ENCODE measurements at regions not wholly inside any gene's neighbourhood (a gene's known extent, or its start where the extent isn't known, plus 50 kb on each side); places are given as distances from the start of the nearest gene placed in this dataset.
"Not testable (repeated sequence)": the region's sequence is repeated elsewhere in the genome, so short reads cannot be mapped to it uniquely, and the experiment has no call there.

DNA sequence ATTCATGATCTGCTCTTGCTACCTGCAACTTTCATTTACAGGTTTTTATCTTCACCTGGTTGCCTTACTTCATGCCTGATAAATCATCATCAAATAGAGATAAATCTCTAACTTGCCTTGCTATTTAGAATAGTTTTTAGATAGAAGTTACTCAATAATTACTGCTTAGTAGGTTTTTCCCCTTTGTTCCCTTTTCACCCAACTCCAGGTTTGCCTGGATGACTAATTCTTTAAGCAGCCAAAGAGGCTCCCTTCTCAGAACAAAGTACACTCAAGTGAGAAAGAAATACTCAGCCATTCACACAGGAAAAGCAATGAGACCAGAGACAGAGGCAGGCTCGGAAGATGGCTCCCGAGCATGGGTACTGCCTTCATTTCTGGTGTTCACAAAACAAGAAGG lies 268.1 kb upstream of the CRBN start:
- peak; percentile 1 for DNase-seq (ENCODE audit: low read depth)

DNA sequence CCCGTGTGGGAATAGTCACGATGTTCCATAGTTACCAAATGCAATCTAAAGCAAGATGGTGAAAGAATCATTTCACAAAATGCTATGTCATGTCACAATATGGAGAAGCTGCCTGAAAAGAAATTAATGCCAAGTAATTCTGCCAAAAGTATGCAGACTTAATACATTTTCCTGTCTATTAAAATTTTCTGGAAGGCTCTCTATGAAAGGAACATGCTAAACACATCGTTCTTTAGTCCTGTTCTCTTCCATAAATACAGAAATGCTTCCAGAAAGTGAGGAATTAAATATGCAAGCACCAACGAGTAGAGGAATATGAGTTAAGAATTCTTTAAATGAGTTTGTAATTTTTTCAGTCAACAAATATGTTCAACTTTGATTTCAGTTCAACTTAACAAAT lies 266.8 kb upstream of the CRBN start:
- DNase-seq (ENCODE audit: low read depth) = no peak

DNA sequence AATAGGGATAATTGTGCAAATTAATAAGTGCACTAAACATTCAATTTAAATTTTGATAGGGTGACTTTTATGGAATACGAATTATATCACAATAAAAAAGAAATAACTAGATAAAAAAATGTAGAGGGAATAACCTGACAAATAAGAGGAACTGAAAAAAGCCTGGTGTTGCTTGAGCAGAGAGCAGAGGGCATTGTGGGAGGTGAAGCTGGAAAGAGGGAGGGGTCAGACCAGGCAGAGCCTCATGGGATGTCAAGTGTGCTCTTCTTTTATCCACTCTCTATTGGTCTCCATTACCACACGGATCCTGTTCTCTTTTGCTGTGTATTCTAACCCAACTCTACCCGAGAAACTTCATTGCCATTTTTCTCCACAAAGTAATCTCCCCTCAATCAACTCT lies 264.0 kb upstream of the CRBN start:
- DNase-seq (ENCODE audit: low read depth) = no peak

DNA sequence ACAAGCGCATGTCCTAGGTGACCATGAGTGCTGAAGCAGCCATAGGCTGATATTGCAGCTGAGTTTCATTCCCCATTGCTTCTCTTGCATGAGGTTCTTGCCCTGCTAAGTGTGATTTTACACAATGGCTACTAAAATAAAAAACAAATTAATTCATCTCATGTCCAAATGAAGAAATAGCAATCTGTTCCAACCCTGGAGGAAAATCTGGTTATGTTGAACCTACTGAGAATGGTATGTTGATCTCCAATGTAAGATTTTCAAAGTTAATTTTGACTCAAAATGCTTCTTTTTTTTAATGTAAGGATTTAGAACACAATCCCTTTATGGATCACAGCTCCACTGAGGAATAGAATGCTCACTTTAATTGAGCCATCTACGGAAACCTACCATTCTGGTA lies 254.2 kb upstream of the CRBN start:
- DNase-seq (ENCODE audit: low read depth) = no peak

DNA sequence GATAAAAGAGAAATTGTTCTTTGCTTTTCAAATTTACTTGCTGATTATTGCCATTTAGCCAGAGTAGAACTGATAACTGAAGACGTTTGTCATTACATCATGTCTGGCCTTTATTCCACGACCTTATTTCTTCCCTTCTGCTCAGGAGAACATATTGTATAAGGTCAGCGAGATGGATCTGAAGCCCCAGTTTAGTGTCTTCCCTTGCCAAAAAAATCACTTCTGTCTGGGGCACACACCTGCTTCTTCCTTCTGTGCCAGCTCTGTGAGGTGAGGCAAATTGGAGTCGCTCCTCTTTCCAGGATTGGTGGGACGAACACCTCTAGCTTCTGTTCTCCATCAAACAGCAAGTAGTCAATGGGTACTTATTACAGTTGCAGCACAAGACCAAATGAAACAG lies 250.3 kb upstream of the CRBN start:
- DNase-seq (ENCODE audit: low read depth) = no peak

DNA sequence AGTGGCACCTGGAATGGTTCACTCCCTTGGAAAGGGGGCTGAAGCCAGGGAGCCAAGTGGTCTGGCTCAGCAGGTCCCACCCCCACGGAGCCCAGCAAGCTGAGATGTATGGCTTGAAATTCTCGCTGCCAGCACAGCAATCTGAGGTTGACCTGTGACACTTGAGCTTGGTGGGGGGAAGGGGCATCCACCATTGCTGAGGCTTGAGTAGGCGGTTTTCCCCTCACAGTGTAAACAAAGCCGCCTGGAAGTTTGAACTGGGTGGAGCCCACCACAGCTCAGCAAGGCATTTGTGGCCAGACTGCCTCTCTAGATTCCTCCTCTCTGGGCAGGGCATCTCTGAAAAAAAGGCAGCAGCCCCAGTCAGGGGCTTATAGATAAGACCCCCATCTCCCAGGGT lies 228.2 kb upstream of the CRBN start:
- not testable (repeated sequence) for DNase-seq (ENCODE audit: low read depth)

DNA sequence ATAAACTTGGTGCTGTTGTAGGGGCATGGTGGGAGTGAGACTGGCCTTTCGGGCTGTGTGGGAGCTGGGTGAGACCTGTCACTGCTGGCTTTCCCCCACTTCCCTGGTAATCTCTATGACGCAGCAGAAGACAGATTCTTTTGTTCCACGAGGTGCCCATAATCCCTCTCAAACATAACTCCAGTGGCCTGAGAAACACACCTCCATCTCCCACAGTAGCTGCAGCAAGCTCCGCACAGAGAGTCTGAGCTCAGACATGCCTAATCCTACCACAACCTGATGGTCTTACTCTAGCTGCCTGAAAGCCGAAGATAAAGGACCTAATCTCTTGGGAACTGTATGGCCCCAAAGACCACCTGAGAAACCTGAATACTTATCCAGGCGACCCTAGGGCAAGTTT lies 225.6 kb upstream of the CRBN start:
- DNase-seq (ENCODE audit: low read depth) = no peak

DNA sequence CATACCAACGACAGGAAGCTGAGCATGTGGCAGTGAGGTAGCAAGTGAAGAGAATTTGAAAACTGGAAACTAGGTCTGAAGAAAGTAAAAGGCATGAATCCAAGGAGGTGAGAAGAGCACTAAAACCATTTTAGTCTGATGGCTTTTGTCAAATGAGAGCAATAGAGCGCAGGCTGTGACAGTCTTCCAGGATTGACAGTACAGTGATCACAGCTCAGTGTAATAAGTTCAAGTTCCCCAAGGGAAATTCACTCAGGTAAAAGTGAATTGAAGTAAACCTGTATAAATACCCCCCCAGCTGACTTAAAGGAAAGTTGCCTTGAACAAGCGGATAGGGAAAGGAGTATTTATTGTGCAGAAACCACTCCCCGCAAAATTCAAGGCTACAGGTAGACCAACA lies 224.2 kb upstream of the CRBN start:
- DNase-seq (ENCODE audit: low read depth) = no peak

DNA sequence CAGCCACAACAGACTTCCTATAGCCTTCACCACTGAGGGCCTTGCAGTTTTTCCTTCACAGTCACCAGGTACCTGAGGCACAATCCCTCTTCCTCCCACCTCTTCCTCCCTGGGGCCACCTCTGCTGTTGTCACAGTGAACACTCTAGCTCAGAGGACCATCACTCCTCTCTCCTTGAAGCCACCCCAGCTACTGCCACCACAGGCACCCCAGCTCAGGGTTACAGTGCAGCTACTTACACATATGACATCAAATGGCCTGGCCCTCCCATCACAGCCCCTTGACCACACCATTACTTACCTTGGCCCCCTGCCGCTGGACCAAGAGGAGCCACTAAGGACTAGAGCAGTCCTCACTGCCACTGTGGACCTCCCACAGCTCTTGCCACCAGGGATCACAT lies 213.5 kb upstream of the CRBN start:
- no peak for DNase-seq (ENCODE audit: low read depth)

DNA sequence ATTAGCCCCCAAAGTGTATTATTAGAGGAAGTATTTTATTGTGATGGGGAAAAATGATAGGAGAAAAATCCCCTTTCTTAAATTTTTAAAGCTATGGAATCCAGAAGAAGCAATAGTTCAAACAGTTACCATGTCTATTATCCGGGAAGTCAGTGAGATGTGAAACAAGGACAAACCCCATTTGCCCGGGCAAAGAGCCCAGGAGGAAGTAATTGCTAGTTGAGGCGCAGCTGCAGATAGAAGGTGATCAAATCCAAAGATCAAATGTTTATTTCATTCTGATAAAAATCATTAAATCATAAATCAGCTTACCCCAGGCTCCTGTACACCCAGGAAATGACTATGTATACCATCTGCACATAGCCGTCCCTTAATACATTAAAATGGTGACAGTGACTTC lies 204.0 kb upstream of the CRBN start:
- no peak for DNase-seq (ENCODE audit: low read depth)

DNA sequence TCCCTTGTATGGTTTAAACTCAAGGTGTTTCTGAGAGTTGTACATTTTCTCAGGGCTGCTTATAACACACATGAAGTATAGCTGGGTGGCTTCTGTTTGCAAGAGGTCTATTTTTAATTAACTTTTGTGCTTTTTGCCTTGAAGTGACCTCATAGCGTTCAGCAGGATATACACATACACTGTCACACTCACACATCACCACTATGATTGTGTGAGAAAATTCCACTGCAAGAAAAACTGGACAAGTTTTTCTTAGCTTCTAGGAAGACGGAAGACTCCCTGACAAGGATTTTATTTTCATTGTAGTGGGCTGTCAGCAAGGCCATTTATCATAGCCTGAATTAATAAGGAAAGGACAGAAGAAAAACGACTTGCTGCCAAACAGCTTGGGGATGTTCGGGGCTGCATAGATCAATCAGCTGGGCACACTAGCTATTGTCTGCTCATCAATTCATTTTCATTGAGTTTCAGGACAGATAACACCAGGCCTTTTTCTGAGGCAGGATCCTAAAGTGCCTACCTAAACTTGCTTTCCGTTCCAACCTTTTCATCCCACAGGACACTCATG lies 192.8 kb upstream of the CRBN start:
- DNase-seq (ENCODE audit: low read depth) = no peak

DNA sequence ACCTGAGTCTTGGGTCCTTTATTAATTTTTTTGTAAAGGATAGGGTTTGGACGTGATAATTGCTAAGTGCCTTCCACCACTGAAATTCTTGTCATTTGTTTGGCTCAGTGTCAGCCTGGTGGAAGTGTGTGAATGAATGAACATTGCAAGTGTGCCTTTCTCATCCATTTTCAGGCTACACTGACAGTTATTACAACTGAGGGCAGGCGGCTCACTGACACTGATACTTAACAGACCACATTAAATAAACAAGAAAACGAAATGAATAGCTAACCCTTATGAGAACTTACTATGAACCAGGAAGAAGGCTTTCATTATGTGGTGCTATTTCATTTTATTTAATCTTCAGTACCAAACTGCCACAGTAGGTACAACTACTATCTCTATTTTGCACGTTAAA lies 188.8 kb upstream of the CRBN start:
- DNase-seq (ENCODE audit: low read depth) = no peak

DNA sequence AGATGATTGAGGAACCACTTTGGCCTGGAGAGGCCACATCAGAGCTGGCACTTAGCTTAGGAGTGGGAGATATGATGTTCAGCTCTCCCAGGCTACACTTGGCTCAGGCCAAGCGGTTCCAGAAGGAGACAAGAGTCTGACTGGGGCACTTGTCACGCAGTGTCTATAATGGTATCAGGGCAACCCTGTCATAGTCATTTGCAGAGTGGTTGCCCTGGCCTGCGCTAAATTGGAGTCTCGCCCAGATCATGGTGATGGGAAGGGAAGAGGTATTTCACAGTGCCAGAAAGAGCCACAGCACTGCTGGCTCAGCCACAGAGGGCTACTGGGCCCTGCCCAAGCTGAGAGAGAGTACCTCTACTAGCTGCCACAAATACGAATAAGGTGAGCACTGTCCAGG lies 186.9 kb upstream of the CRBN start:
- DNase-seq (ENCODE audit: low read depth) = no peak

DNA sequence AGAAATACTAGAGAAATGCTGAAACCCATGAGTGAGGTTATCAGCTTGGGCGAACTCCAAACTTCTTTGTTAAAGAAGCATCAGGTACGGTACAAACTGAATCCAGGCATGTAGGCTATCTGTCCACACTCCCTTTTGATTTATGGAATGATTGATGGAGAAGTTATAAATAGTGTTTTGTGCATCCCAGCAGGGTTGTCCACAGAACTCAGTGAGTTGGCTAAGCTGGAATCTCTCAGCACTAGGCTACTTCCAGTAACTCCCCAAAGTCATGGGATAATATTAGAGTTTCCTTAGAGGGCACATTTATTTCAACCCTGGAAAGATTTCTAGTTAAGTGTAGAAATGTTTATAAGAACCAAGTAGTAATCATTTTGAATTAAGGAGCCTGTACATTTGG lies 186.2 kb upstream of the CRBN start:
- no peak for DNase-seq (ENCODE audit: low read depth)

DNA sequence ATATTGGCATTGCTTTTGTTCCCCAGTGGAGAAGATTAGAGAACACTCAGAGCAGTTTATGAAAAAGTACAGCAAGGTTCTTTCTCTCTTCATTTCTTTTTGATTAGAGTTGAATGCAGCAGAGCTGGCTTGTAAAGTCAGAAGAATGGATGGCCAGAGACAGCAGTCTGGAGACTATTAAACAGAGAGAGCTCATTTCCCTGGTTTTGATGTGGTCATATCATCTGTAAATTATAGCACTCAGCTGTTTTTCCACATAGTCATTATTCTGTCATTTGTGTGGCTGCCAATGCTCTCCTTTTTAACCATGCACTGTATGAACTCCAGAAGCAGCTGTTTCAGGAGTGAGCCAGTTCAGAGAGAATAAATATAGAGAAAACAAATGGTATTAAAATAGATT lies 177.4 kb upstream of the CRBN start:
- DNase-seq (ENCODE audit: low read depth) = no peak

DNA sequence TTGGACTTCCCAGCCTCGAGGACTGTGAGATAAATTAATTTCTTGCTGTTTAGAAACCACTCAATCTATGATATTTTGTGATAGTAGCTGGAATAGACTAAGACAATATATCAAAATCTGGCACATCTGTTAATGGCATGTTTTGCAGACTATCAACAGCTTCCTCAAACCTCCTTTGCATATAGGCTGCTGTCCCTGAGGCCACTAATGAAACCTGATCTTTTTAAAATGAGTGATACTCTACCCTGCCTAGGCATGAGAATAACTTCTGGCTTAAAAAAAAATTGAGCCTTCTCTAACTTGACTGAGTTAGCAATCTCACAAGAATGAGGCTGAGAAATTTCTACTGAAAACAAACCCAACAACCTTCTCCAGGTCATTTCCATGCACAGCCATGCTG lies 176.0 kb upstream of the CRBN start:
- no peak for DNase-seq (ENCODE audit: low read depth)

DNA sequence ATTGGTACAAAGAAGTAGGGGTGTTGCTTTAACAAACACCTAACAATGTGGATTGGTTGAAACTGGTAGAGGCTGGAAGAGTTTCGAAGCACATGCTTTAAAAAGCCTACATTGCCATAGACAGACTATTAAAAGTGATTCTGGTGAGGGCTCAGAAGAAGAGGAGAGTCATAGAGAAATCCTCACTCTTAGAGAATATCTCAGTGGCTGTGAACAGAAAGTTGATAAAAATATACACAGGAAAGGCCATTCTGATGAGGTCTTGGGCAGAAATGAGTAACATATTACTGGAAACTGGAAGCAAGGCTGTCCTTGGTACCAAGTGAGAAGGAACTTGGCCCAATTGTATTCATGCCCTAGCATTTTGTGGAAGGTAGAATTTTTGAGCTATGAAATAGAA lies 173.7 kb upstream of the CRBN start:
- DNase-seq (ENCODE audit: low read depth) = no peak

DNA sequence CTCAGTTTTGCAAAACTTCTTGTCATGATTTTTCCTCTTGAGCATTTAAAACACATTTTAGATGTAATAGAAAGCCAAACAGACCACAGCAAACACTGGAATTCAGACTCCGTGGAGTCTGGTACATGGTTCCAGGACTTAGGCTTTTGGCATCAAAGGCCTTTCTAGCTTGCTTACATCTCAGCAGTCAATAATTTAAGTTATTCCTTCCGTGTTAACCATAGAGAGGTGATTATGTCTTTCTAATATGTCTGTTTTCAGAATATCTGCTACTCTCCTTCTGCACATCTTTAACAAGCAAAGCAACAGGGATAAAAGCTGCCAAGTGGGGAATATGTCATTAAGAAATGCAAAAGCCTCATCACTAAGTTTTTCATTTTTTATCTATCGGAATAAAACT lies 171.7 kb upstream of the CRBN start:
- DNase-seq (ENCODE audit: low read depth) = no peak

DNA sequence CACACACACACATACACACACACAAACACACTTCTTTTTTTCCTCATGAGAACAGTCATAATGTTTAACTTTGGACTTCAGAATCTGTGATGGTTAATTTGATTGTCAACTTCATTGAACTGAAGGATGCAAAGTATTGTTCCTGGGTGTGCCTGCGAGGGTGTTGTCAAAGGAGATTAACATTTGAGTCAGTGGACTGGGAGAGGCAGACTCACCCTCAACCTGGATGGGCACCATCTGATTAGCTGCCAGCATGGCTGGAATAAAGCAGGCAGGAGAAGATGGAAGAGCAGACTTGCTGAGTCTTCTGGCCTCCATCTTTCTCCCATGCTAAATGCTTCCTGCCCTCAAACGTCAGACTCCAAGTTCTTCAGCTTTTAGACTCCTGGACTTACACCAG lies 167.6 kb upstream of the CRBN start:
- not testable (repeated sequence) for DNase-seq (ENCODE audit: low read depth)

DNA sequence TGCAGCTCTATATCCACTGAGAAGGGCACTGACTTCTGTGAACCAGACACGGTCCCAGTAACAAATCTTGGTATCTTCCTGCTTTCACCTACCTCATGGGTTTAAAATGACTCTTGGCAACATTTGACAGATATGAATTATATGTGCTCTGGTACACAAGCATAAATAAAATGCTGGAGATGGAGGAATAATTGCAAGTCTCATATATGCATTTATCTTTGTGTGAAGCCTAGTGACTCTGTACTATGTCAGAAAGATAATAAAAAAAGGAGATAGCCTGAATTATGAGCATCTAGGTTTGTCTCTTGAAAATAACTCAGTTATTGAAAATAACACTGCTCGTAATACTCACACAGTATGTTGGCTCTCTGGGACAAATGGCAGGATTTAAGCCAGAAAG lies 167.1 kb upstream of the CRBN start:
- no peak for DNase-seq (ENCODE audit: low read depth)

DNA sequence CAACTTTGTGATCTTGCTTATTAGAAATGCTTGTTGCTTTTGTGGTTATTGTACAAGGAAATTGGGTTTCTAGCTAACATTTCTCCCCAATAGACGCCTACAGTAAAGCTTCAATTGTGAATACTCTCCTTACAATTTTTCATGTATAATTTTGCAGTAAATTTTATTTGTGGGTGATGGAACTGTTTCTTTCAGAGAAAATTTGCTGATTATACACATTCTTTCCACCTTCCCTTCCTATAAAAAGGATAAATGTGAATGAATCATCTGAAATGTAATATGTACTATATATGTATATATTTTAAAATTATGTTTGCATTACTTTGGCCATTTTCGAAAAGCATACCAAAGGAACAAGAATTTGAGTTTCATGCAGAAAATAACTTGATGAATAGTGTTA lies 162.7 kb upstream of the CRBN start:
- no peak for DNase-seq (ENCODE audit: low read depth)

DNA sequence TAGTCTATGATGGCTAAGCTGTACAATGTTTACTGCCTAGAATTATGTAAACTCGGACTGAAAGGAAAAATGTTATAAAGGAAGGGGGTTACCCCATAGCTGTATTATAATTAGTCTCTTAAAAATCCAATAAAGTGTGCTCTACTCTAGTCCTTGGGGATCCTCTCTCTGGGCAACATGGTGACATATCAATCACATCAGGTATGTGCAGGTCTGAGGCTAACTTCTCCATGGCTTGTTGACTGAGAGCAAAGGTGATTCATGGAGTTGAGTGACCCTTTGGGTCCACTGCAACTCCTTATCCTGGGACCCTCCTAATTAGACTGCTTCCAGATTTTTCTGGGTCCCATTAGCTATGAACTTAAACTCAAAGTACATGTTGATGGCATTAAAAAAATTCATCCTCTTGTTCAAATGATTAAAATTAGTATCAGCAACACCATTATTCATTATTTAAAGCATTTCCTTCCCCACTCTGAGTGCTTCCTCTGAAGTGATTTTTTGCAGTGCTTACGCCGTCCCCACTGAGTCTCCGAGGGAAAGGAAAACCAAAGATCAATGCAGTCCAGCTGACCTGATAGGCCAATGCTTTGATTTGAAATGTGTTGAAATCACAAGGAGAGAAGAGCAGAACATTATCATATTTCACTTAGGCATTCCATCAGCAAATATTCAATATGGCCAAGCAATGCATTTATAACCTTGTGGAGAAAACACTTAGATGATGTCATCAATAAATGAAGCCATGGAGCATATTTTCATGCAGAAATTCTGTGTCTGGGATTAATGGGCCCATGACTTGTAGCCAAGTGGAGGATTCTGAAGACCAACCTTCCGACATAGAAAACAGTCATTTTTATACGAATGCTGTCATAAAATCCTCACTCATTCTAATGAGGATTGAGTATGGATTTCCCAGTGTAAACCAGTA lies 161.7 kb upstream of the CRBN start:
- no peak for DNase-seq (ENCODE audit: low read depth)

DNA sequence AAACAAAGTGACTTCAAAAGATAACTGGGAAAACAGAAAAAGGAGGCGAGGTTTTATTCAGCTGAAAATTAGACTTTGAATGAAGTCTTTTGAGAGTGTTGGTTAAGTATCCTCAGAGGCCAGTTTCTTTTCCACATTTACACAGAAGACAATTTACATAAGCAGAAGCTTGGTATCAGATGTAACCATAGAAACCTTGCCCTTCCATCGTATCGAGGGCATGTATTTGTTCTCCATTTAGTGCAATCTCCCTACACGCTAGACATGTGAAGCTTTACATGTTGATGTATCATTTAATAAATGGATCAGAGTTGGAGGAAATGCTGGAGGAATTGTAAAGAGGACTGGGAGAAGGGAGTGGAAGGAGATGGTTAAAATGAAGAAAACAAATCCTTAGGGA lies 161.0 kb upstream of the CRBN start:
- no peak for DNase-seq (ENCODE audit: low read depth)

DNA sequence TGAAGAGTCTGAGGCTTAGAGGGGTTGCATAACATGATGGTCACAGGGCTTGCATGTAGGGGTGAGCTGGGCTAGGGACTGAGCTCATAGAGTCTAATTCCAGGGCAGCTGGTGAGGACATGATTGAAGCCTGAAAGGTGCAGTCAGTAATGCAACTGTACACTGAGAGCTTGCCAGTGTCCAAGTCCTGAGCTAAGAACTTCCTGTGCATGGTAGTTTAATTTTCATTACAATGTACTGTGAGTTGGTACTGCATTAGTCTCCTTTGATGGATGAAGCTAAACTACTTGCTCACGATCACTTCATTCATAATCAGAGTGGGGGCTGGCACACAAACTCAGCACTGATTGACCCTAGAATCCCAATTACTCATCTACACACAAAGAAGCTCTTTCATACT lies 156.4 kb upstream of the CRBN start:
- no peak for DNase-seq (ENCODE audit: low read depth)
